ENCODE measurements at regions not wholly inside any gene's neighbourhood (a gene's known extent, or its start where the extent isn't known, plus 50 kb on each side); places are given as distances from the start of the nearest gene placed in this dataset.

GRCh38 chr3:88209356-88209755, 59.6 kb downstream of the C3orf38 start:
- ATAC-seq = no peak

GRCh38 chr3:88211096-88211890, 61.5 kb downstream of the C3orf38 start:
- ATAC-seq = no peak
- TF ChIP-seq ZNF8 (CRISPR knock-in tag; IDR thresholded peaks at IDR 0.05) = no peak
- TF ChIP-seq OSR1 (CRISPR knock-in tag; IDR thresholded peaks at IDR 0.05) = no peak
- TF ChIP-seq GLIS3 (CRISPR knock-in tag; IDR thresholded peaks at IDR 0.05) = no peak
- no peak for TF ChIP-seq ZFP30 (CRISPR knock-in tag; IDR thresholded peaks at IDR 0.05)
- no peak for TF ChIP-seq SNAI2 (CRISPR knock-in tag; IDR thresholded peaks at IDR 0.05)
- no peak for TF ChIP-seq TSHZ2 (CRISPR knock-in tag; IDR thresholded peaks at IDR 0.05)
- no peak for TF ChIP-seq BACH2 (CRISPR knock-in tag; IDR thresholded peaks at IDR 0.05; ENCODE audit: borderline replicate concordance)
- no peak for TF ChIP-seq POU6F1 (CRISPR knock-in tag; IDR thresholded peaks at IDR 0.05; ENCODE audit: borderline replicate concordance, low read depth)
- no peak for TF ChIP-seq PATZ1 (CRISPR knock-in tag; IDR thresholded peaks at IDR 0.05; ENCODE audit: borderline replicate concordance)
- TF ChIP-seq ISL1 (CRISPR knock-in tag; IDR thresholded peaks at IDR 0.05) = no peak
- no peak for TF ChIP-seq ESRRG (CRISPR knock-in tag; IDR thresholded peaks at IDR 0.05)
- no peak for TF ChIP-seq PPARA (CRISPR knock-in tag; IDR thresholded peaks at IDR 0.05; ENCODE audit: borderline replicate concordance)

More at GRCh38 chr3:88209356-88209755, 59.6 kb downstream of the C3orf38 start:
- TF ChIP-seq CSRNP3 (CRISPR knock-in tag; IDR thresholded peaks at IDR 0.05) (no peak), SNAI2 (CRISPR knock-in tag; IDR thresholded peaks at IDR 0.05) (no peak), OSR1 (CRISPR knock-in tag; IDR thresholded peaks at IDR 0.05) (no peak), ZNF565 (CRISPR knock-in tag; conservative IDR thresholded peaks at IDR 0.05; ENCODE audit: low read depth) (no peak), RARB (CRISPR knock-in tag; IDR thresholded peaks at IDR 0.05) (no peak), ESRRG (CRISPR knock-in tag; IDR thresholded peaks at IDR 0.05) (no peak), TOX (CRISPR knock-in tag; IDR thresholded peaks at IDR 0.05; ENCODE audit: borderline replicate concordance) (no peak), ZFP30 (CRISPR knock-in tag; IDR thresholded peaks at IDR 0.05) (no peak), TCF4 (CRISPR knock-in tag; IDR thresholded peaks at IDR 0.05; ENCODE audit: borderline replicate concordance) (no peak)

- no peak for TF ChIP-seq OSR1 (CRISPR knock-in tag; IDR thresholded peaks at IDR 0.05)
- no peak for TF ChIP-seq SNAI2 (CRISPR knock-in tag; IDR thresholded peaks at IDR 0.05)
- no peak for TF ChIP-seq ESRRG (CRISPR knock-in tag; IDR thresholded peaks at IDR 0.05)
- no peak for TF ChIP-seq CREB5 (CRISPR knock-in tag; IDR thresholded peaks at IDR 0.05; ENCODE audit: low read depth)
- no peak for TF ChIP-seq CSDC2 (CRISPR knock-in tag; IDR thresholded peaks at IDR 0.05)
- TF ChIP-seq ZNF565 (CRISPR knock-in tag; conservative IDR thresholded peaks at IDR 0.05; ENCODE audit: low read depth) = no peak
- TF ChIP-seq ZFP30 (CRISPR knock-in tag; IDR thresholded peaks at IDR 0.05) = no peak
- TF ChIP-seq TSHZ2 (CRISPR knock-in tag; IDR thresholded peaks at IDR 0.05) = no peak
- TF ChIP-seq ZNF70 (CRISPR knock-in tag; IDR thresholded peaks at IDR 0.05) = no peak
- no peak for TF ChIP-seq PATZ1 (CRISPR knock-in tag; IDR thresholded peaks at IDR 0.05; ENCODE audit: borderline replicate concordance)
- TF ChIP-seq BACH2 (CRISPR knock-in tag; IDR thresholded peaks at IDR 0.05; ENCODE audit: borderline replicate concordance) = no peak
- ATAC-seq = peak; percentile 95
Measured at GRCh38 chr3:88219138-88219792, 69.5 kb downstream of the C3orf38 start.

Measured in SK-N-SH treated with all-trans-retinoic acid at 6 μM for 48 hours (cell line).